ENCODE measurements at regions not wholly inside any gene's neighbourhood (a gene's known extent, or its start where the extent isn't known, plus 50 kb on each side); places are given as distances from the start of the nearest gene placed in this dataset.

GRCh38 chr1:192008281-192008825 is 149.9 kb upstream of the RGS18 start:
- Histone ChIP-seq H3K9ac (ENCODE audit: insufficient read length, low read depth) (no peak overlapping the region), H3K4me3 (ENCODE audit: insufficient read length, low read depth) (no peak overlapping the region), H3K36me3 (ENCODE audit: insufficient read depth, insufficient read length, low read length) (no peaks in the 10 kb centered on the region), H3K9me3 (ENCODE audit: insufficient read depth, low read length) (no peaks in the 10 kb centered on the region), H3K4me1 (ENCODE audit: insufficient read depth, insufficient read length) (no peaks in the 10 kb centered on the region), H3K27me3 (ENCODE audit: insufficient read depth, insufficient read length) (no peaks in the 10 kb centered on the region)
- TF ChIP-seq ZNF274 (IDR thresholded peaks at IDR 0.05; ENCODE audit: low read depth, low read length) = no peak
- no peak for TF ChIP-seq SUZ12 (IDR thresholded peaks at IDR 0.05; ENCODE audit: extremely low read depth, insufficient read depth, insufficient read length)
- TF ChIP-seq YY1 (IDR thresholded peaks at IDR 0.05; ENCODE audit: insufficient read depth, insufficient read length) = no peak
- DNase-seq (ENCODE audit: low read depth, low spot score) = no peak

- DNase-seq (ENCODE audit: low read depth, low spot score) = no peak
- Histone ChIP-seq H3K36me3 (ENCODE audit: insufficient read depth, insufficient read length, low read length) (no peaks in the 10 kb centered on the region), H3K9me3 (ENCODE audit: insufficient read depth, low read length) (no peaks in the 10 kb centered on the region), H3K9ac (ENCODE audit: insufficient read length, low read depth) (no peak overlapping the region), H3K4me3 (ENCODE audit: insufficient read length, low read depth) (no peak overlapping the region), H3K27me3 (ENCODE audit: insufficient read depth, insufficient read length) (no peaks in the 10 kb centered on the region), H3K4me1 (ENCODE audit: insufficient read depth, insufficient read length) (no peaks in the 10 kb centered on the region)
- no peak for TF ChIP-seq ZNF274 (IDR thresholded peaks at IDR 0.05; ENCODE audit: low read depth, low read length)
- no peak for TF ChIP-seq YY1 (IDR thresholded peaks at IDR 0.05; ENCODE audit: insufficient read depth, insufficient read length)
- no peak for TF ChIP-seq SUZ12 (IDR thresholded peaks at IDR 0.05; ENCODE audit: extremely low read depth, insufficient read depth, insufficient read length)
Measured at GRCh38 chr1:192010406-192010805, 147.9 kb upstream of the RGS18 start.

- DNase-seq (ENCODE audit: low read depth, low spot score) = no peak
- Histone ChIP-seq H3K4me3 (ENCODE audit: insufficient read length, low read depth) (no peak overlapping the region), H3K27me3 (ENCODE audit: insufficient read depth, insufficient read length) (no peaks in the 10 kb centered on the region), H3K9ac (ENCODE audit: insufficient read length, low read depth) (no peak overlapping the region), H3K4me1 (ENCODE audit: insufficient read depth, insufficient read length) (no peaks in the 10 kb centered on the region), H3K36me3 (ENCODE audit: insufficient read depth, insufficient read length, low read length) (no peaks in the 10 kb centered on the region), H3K9me3 (ENCODE audit: insufficient read depth, low read length) (no peaks in the 10 kb centered on the region)
- TF ChIP-seq SUZ12 (IDR thresholded peaks at IDR 0.05; ENCODE audit: extremely low read depth, insufficient read depth, insufficient read length) (no peak), ZNF274 (IDR thresholded peaks at IDR 0.05; ENCODE audit: low read depth, low read length) (no peak), YY1 (IDR thresholded peaks at IDR 0.05; ENCODE audit: insufficient read depth, insufficient read length) (no peak)
Measured at GRCh38 chr1:192011525-192011924, 146.7 kb upstream of the RGS18 start.

- Histone ChIP-seq H3K27me3 (ENCODE audit: insufficient read depth, insufficient read length) (no peaks in the 10 kb centered on the region), H3K9ac (ENCODE audit: insufficient read length, low read depth) (no peak overlapping the region), H3K36me3 (ENCODE audit: insufficient read depth, insufficient read length, low read length) (no peaks in the 10 kb centered on the region), H3K4me3 (ENCODE audit: insufficient read length, low read depth) (no peak overlapping the region), H3K9me3 (ENCODE audit: insufficient read depth, low read length) (no peaks in the 10 kb centered on the region), H3K4me1 (ENCODE audit: insufficient read depth, insufficient read length) (no peaks in the 10 kb centered on the region)
- DNase-seq (ENCODE audit: low read depth, low spot score) = no peak
- TF ChIP-seq YY1 (IDR thresholded peaks at IDR 0.05; ENCODE audit: insufficient read depth, insufficient read length) = no peak
- no peak for TF ChIP-seq ZNF274 (IDR thresholded peaks at IDR 0.05; ENCODE audit: low read depth, low read length)
- TF ChIP-seq SUZ12 (IDR thresholded peaks at IDR 0.05; ENCODE audit: extremely low read depth, insufficient read depth, insufficient read length) = no peak
Measured at GRCh38 chr1:192022827-192023226, 135.4 kb upstream of the RGS18 start.

GRCh38 chr1:192024881-192025280 is 133.4 kb upstream of the RGS18 start:
- DNase-seq (ENCODE audit: low read depth, low spot score) = no peak
- TF ChIP-seq SUZ12 (IDR thresholded peaks at IDR 0.05; ENCODE audit: extremely low read depth, insufficient read depth, insufficient read length) (no peak), ZNF274 (IDR thresholded peaks at IDR 0.05; ENCODE audit: low read depth, low read length) (no peak), YY1 (IDR thresholded peaks at IDR 0.05; ENCODE audit: insufficient read depth, insufficient read length) (no peak)

GRCh38 chr1:192038567-192038966 is 119.7 kb upstream of the RGS18 start:
- no peaks in the 10 kb centered on the region for H3K36me3 ChIP-seq (ENCODE audit: insufficient read depth, insufficient read length, low read length)
- DNase-seq (ENCODE audit: low read depth, low spot score) = no peak
- no peaks in the 10 kb centered on the region for H3K4me1 ChIP-seq (ENCODE audit: insufficient read depth, insufficient read length)
- TF ChIP-seq SUZ12 (IDR thresholded peaks at IDR 0.05; ENCODE audit: extremely low read depth, insufficient read depth, insufficient read length) (no peak), YY1 (IDR thresholded peaks at IDR 0.05; ENCODE audit: insufficient read depth, insufficient read length) (no peak), ZNF274 (IDR thresholded peaks at IDR 0.05; ENCODE audit: low read depth, low read length) (no peak)
- no peak overlapping the region for H3K4me3 ChIP-seq (ENCODE audit: insufficient read length, low read depth)
- peaks cover 5% of the 10 kb centered on the region; the same call in 1 of the 2 replicates for H3K9me3 ChIP-seq (ENCODE audit: insufficient read depth, low read length)
- no peak overlapping the region for H3K9ac ChIP-seq (ENCODE audit: insufficient read length, low read depth)
- no peaks in the 10 kb centered on the region for H3K27me3 ChIP-seq (ENCODE audit: insufficient read depth, insufficient read length)

More at GRCh38 chr1:192024881-192025280, 133.4 kb upstream of the RGS18 start:
- H3K36me3 ChIP-seq (ENCODE audit: insufficient read depth, insufficient read length, low read length) = no peaks in the 10 kb centered on the region
- H3K27me3 ChIP-seq (ENCODE audit: insufficient read depth, insufficient read length) = no peaks in the 10 kb centered on the region
- H3K9ac ChIP-seq (ENCODE audit: insufficient read length, low read depth) = no peak overlapping the region
- H3K4me3 ChIP-seq (ENCODE audit: insufficient read length, low read depth) = no peak overlapping the region
- H3K4me1 ChIP-seq (ENCODE audit: insufficient read depth, insufficient read length) = no peaks in the 10 kb centered on the region
- H3K9me3 ChIP-seq (ENCODE audit: insufficient read depth, low read length) = no peaks in the 10 kb centered on the region

GRCh38 chr1:192045131-192045530 is 113.1 kb upstream of the RGS18 start:
- TF ChIP-seq SUZ12 (IDR thresholded peaks at IDR 0.05; ENCODE audit: extremely low read depth, insufficient read depth, insufficient read length) (no peak), YY1 (IDR thresholded peaks at IDR 0.05; ENCODE audit: insufficient read depth, insufficient read length) (no peak), ZNF274 (IDR thresholded peaks at IDR 0.05; ENCODE audit: low read depth, low read length) (no peak)
- no peak for DNase-seq (ENCODE audit: low read depth, low spot score)
- Histone ChIP-seq H3K9me3 (ENCODE audit: insufficient read depth, low read length) (no peaks in the 10 kb centered on the region), H3K4me3 (ENCODE audit: insufficient read length, low read depth) (no peak overlapping the region), H3K27me3 (ENCODE audit: insufficient read depth, insufficient read length) (no peaks in the 10 kb centered on the region), H3K4me1 (ENCODE audit: insufficient read depth, insufficient read length) (no peaks in the 10 kb centered on the region), H3K9ac (ENCODE audit: insufficient read length, low read depth) (no peak overlapping the region), H3K36me3 (ENCODE audit: insufficient read depth, insufficient read length, low read length) (no peaks in the 10 kb centered on the region)

Data from NT2/D1 (cell line).